Erythroblast (primary cell): ENCODE measurements at regions not wholly inside any gene's neighbourhood (a gene's known extent, or its start where the extent isn't known, plus 50 kb on each side); places are given as distances from the start of the nearest gene placed in this dataset.

ENCODE experiments used
- GATA1 ChIP-seq: IDR thresholded peaks from 2 replicates; pipeline ENCODE4 v1.6.1; 2011; ENCODE audit warnings: low read depth, mild to moderate bottlenecking, control low read depth, low read length, moderate library complexity
- POLR2A ChIP-seq: IDR thresholded peaks from 2 replicates; pipeline ENCODE4 v1.6.1; 2011; ENCODE audit warnings: mild to moderate bottlenecking, low read length

- TF ChIP-seq POLR2A (no peak), GATA1 (no peak)
These were observed 335.7 kb upstream of the SNX7 start for GRCh38 chr1:98325646-98326440.
